ENCODE measurements at regions not wholly inside any gene's neighbourhood (a gene's known extent, or its start where the extent isn't known, plus 50 kb on each side); places are given as distances from the start of the nearest gene placed in this dataset.

GRCh38 chr2:239459606-239460005, 58.8 kb upstream of the HDAC4 start:
- DNase-seq = no peak

GRCh38 chr2:239459056-239459455, 58.2 kb upstream of the HDAC4 start:
- no peak for DNase-seq

GRCh38 chr2:239457586-239458445, 57.0 kb upstream of the HDAC4 start:
- DNase-seq = no peak

GRCh38 chr2:239456940-239457339, 56.1 kb upstream of the HDAC4 start:
- DNase-seq = no peak

GRCh38 chr2:239455436-239456203, 54.8 kb upstream of the HDAC4 start:
- no peak for DNase-seq

DNA sequence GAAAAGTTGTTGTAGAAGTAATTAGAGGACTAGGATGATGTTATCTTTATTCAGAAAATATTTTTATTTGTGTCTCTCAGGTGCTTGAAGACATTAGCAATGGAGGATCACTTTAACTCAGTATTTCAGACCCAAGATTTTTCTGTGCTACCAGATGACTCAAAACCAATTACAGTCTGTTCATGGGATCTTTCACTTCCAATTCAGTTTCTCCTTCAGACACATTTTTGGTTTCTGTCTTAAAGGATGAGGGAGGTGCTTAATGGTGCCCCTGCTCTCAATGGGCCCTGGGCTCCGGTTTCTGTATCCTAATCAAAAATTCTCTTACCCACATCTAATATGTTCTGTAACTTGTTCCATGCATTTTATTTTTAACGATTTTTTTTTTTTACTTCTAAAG, 53.7 kb upstream of the HDAC4 start:
- DNase-seq = no peak

Data from OCI-M1 (cell line).